HEK293T (cell line): ENCODE measurements at regions not wholly inside any gene's neighbourhood (a gene's known extent, or its start where the extent isn't known, plus 50 kb on each side); places are given as distances from the start of the nearest gene placed in this dataset.

ENCODE experiments used
- ELF4 ChIP-seq: fragments of 450-650 bp; IDR thresholded peaks from 2 replicates; pipeline ENCODE4 v1.6.1; 2017; ENCODE audit warnings: antibody characterized with exemption
- FOXK2 ChIP-seq: fragments of 450-650 bp; IDR thresholded peaks from 2 replicates; pipeline ENCODE4 v1.6.1; 2016; ENCODE audit warnings: mild to moderate bottlenecking
- FOXM1 ChIP-seq: fragments of 450-650 bp; IDR thresholded peaks from 2 replicates; pipeline ENCODE4 v1.6.1; 2017; ENCODE audit warnings: mild to moderate bottlenecking, borderline replicate concordance
- HDGF ChIP-seq: fragments of 450-650 bp; IDR thresholded peaks from 2 replicates; pipeline ENCODE4 v1.6.1; 2017; ENCODE audit warnings: antibody characterized with exemption, borderline replicate concordance
- NFRKB ChIP-seq: fragments of 450-650 bp; IDR thresholded peaks from 2 replicates; pipeline ENCODE4 v1.6.1; 2016; ENCODE audit warnings: mild to moderate bottlenecking, moderate library complexity
- TARDBP ChIP-seq: fragments of 450-650 bp; IDR thresholded peaks from 2 replicates; pipeline ENCODE4 v1.6.1; 2016

DNA sequence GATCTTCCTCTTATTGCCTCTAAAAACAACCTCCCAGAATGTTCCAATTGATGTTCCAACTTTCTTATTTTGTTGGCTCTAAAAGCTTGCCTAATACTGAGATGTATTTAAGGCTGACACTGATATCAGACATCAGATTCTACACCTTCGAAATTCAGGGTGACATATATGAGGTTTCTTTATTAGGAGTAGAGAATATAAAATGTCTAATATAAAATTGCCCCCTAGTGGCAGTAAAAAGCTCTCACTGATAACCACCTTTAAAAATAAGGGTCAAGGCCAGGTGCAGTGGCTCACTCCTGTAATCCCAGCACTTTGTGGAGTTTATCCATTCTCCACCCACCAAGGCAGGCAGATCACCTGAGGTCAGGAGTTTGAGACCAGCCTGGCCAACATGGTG lies 789.7 kb upstream of the SLC39A10 start:
- TF ChIP-seq TARDBP (no peak), FOXK2 (no peak), HDGF (no peak), ELF4 (no peak), NFRKB (no peak), FOXM1 (no peak)
